Adrenal gland (tissue), 9 donors: ENCODE measurements at regions not wholly inside any gene's neighbourhood (a gene's known extent, or its start where the extent isn't known, plus 50 kb on each side); places are given as distances from the start of the nearest gene placed in this dataset.
"Not testable (repeated sequence)": the region's sequence is repeated elsewhere in the genome, so short reads cannot be mapped to it uniquely, and the experiment has no call there.

Experiments
- DNase-seq, 7 donors: peaks; one replicate each; pipeline ENCODE4 v3.0.0-alpha.2; 2019 to 2020
- H3K27ac ChIP-seq, 5 donors: fragments of 200-600 bp; sonication (generic) in 4 of 5; 1 replicate in 3 of 5; 2 replicates in 2 of 5; pipeline versions ENCODE4 v1.5.1 to v1.8.0; 2016 to 2020; ENCODE audit warnings: mild to moderate bottlenecking in 1 of 5
- H3K27me3 ChIP-seq: fragments of 200-600 bp; 2 replicates; pipeline ENCODE4 v1.8.0; 2021
- H3K36me3 ChIP-seq, 2 donors: fragments of 200-600 bp; replicated peaks in 1 of 2; 1 replicate in 1 of 2; 2 replicates in 1 of 2; pipeline versions ENCODE4 v1.5.1 to v1.8.0; 2018 to 2022
- H3K4me1 ChIP-seq, 2 donors: fragments of 200-600 bp; replicated peaks in 1 of 2; 1 replicate in 1 of 2; 2 replicates in 1 of 2; pipeline versions ENCODE4 v1.5.1 to v1.8.0; 2018 to 2021
- H3K4me3 ChIP-seq, 4 donors: fragments of 200-600 bp; sonication (generic) in 3 of 4; one replicate each; pipeline ENCODE4 v1.5.1; 2016 to 2018
- H3K9me3 ChIP-seq, 3 donors: fragments of 200-600 bp; sonication (generic) in 1 of 3; replicated peaks in 1 of 3; 1 replicate in 2 of 3; 2 replicates in 1 of 3; pipeline versions ENCODE4 v1.5.1 to v1.8.0; 2016 to 2021
- CTCF ChIP-seq, 6 experiments: fragments of 450-650 bp in 4 of 6; fragments of 200-600 bp in 2 of 6; sonication (generic) in 1 of 6; IDR thresholded peaks; 1 replicate in 5 of 6; 2 replicates in 1 of 6; pipeline versions ENCODE4 v1.5.1 to v1.8.0; 2016 to 2021; ENCODE audit warnings: antibody characterized with exemption in 6 of 6, mild to moderate bottlenecking in 2 of 6, moderate library complexity in 1 of 6
- POLR2A ChIP-seq, 2 donors: fragments of 450-650 bp; IDR thresholded peaks; one replicate each; pipeline ENCODE4 v1.6.1; 2017; ENCODE audit warnings: antibody characterized with exemption in 2 of 2, mild to moderate bottlenecking in 2 of 2, moderate library complexity in 1 of 2
- WGBS, 4 donors: extraction: QIAGEN DNeasy Blood & Tissue Kit in 2 of 4; methylation state at CpG; one replicate each; pipeline versions ENCODE4 v1.1.5 to v1.1.7; 2013 to 2017; 5-methylcytosine and 5-hydroxymethylcytosine counted together
- intact Hi-C, 2 donors: fragments of 100-400 bp; cut with DNase I; formaldehyde crosslinking; loops; one replicate each; pipeline versions ENCODE4 v1.14.1 to v1.15.0; 2022 to 2023
- donor health status: healthy with polysubstance abuse.
- donor health status: Bipolar disorder and iron deficiency.
- donor health status: DM: yes; HTN: yes; CAD: no.
- donor health status: DM: no; HTN: no; CAD: no.
- donor health status: DM: no; HTN: no; CAD: no.

DNA sequence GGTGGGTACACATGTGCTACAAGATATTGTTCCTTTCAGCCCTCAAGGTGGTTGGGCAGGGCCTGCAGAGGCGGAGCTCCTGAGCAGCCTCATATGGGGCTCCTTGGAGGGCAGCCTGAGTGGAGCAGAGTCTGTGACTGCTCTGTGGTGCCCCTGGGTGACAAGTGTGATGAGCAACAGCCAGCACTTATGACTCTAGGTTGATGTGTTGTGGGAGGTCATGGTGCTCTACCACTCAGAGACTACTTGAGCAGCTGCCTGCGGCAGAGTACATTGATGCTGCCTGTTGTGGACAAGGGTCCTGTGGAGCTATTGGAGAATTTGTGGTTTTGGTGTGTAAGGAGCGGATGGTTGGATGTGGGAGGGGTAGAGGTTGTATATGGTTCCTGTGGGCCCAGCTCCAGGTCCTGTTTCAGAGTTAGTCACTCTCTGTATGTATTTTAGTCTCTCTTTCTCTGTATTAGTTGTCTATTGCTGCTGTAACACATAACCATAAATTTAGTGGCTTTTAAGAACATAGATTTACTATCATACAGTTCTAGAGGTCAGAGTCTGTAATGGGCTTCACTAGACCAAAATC is 141.3 kb downstream of the SREK1 start:
- Histone ChIP-seq H3K4me3 (no peak overlapping the region), H3K27me3 (no peaks in the 10 kb centered on the region), H3K36me3 (no peaks in the 10 kb centered on the region), H3K27ac (no peak overlapping the region), H3K4me1 (no peaks in the 10 kb centered on the region), H3K9me3 (no peaks in the 10 kb centered on the region)
- TF ChIP-seq POLR2A (IDR thresholded peaks at IDR 0.05) (no peak), CTCF (IDR thresholded peaks at IDR 0.05) (no peak)
- 93 to 100% (median 97%) methylated on average over 3 of the region's 3 CpGs for WGBS, 4 donors
- DNase-seq = no peak
- intact Hi-C loops = no loop called here

GRCh38 chr5:66291771-66292170 is 147.7 kb downstream of the SREK1 start:
- 85 to 100% (median 94%) methylated on average over 1 of the region's 1 CpG for WGBS, 4 donors
- Histone ChIP-seq H3K9me3 (no peaks in the 10 kb centered on the region), H3K36me3 (no peaks in the 10 kb centered on the region), H3K4me1 (no peaks in the 10 kb centered on the region), H3K27me3 (no peaks in the 10 kb centered on the region), H3K27ac (no peak overlapping the region), H3K4me3 (no peak overlapping the region)
- intact Hi-C loops = no loop called here
- no peak for DNase-seq
- TF ChIP-seq POLR2A (IDR thresholded peaks at IDR 0.05) (no peak), CTCF (IDR thresholded peaks at IDR 0.05) (no peak)

DNA sequence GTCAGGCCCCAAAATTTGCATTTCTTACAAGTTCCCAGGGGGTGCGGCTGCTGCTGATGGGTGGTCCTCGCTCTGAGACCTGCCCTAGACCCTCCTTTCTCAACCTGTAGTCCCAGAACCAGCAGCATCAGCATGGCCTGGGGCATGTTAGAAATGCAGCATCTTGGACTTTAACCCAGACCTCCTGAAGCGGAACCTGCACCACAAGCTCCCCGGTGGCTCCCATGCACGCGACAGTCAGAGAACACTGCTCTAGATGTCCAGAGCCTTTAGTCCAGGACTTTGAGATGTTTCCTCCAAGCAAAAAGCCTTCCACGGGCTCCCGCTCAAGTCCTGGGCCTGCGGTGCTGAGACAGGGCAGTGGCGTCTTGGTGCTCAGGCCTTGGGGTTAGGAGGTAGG is 149.8 kb downstream of the SREK1 start:
- H3K4me3 ChIP-seq, intact Hi-C loops, H3K36me3 ChIP-seq, H3K27me3 ChIP-seq, DNase-seq, H3K9me3 ChIP-seq, H3K4me1 ChIP-seq, H3K27ac ChIP-seq: not testable (repeated sequence)
- WGBS, 4 donors = 89 to 94% (median 92%) methylated on average over 9 to 10 of the region's 10 CpGs

- H3K36me3 ChIP-seq = no peaks in the 10 kb centered on the region
- no peak overlapping the region for H3K4me3 ChIP-seq
- H3K9me3 ChIP-seq = no peaks in the 10 kb centered on the region
- TF ChIP-seq CTCF (IDR thresholded peaks at IDR 0.05) (no peak), POLR2A (IDR thresholded peaks at IDR 0.05) (no peak)
- H3K27me3 ChIP-seq = no peaks in the 10 kb centered on the region
- intact Hi-C loops = no loop called here
- no peaks in the 10 kb centered on the region for H3K4me1 ChIP-seq
- H3K27ac ChIP-seq = no peak overlapping the region
- 98 to 100% (median 99%) methylated on average over 2 of the region's 2 CpGs for WGBS, 4 donors
- no peak for DNase-seq
Observed at GRCh38 chr5:66299463-66299862, 155.4 kb downstream of the SREK1 start.

- Histone ChIP-seq H3K36me3 (no peaks in the 10 kb centered on the region), H3K4me1 (no peaks in the 10 kb centered on the region), H3K27ac (no peak overlapping the region), H3K4me3 (no peak overlapping the region), H3K9me3 (no peaks in the 10 kb centered on the region), H3K27me3 (no peaks in the 10 kb centered on the region)
- WGBS, 4 donors = 85 to 92% (median 91%) methylated on average over 7 to 12 of the region's 12 CpGs
- TF ChIP-seq CTCF (IDR thresholded peaks at IDR 0.05) (no peak), POLR2A (IDR thresholded peaks at IDR 0.05) (no peak)
- no peak for DNase-seq
- intact Hi-C loops = loop anchor here (5.0 to 10.0 kb wide), 2 partner anchors 292 to 455 kb away; partner anchors contain the start of gene MAST4 (in 1 of the 2)
Observed at GRCh38 chr5:66302344-66302743, 158.2 kb downstream of the SREK1 start.
